Retinal pigment epithelial cell (primary cell): ENCODE measurements at regions not wholly inside any gene's neighbourhood (a gene's known extent, or its start where the extent isn't known, plus 50 kb on each side); places are given as distances from the start of the nearest gene placed in this dataset.

Experiments
- DNase-seq: peaks from one replicate; pipeline ENCODE4 v3.0.0-alpha.2; 2010; ENCODE audit warnings: low read depth
- H3K4me3 ChIP-seq: 2 replicates; pipeline ENCODE4 v1.5.1; 2011; ENCODE audit warnings: mild to moderate bottlenecking, low read length, control low read depth, moderate library complexity
- CTCF ChIP-seq: conservative IDR thresholded peaks from 2 replicates; pipeline ENCODE4 v1.5.1; 2011; ENCODE audit warnings: low read depth, low read length, control low read depth, inconsistent platforms

- TF ChIP-seq CTCF = no peak
- no peak for DNase-seq
- no peak overlapping the region for H3K4me3 ChIP-seq
Measured at GRCh38 chr20:21002486-21002885, 103.7 kb downstream of the LINC00237 start.

GRCh38 chr20:20993372-20993771, 112.8 kb downstream of the LINC00237 start:
- no peak overlapping the region for H3K4me3 ChIP-seq
- no peak for TF ChIP-seq CTCF
- no peak for DNase-seq

- no peak overlapping the region for H3K4me3 ChIP-seq
- DNase-seq = no peak
- TF ChIP-seq CTCF = no peak
Measured at GRCh38 chr20:20992686-20993360, 113.3 kb downstream of the LINC00237 start.

- H3K4me3 ChIP-seq = no peak overlapping the region
- no peak for TF ChIP-seq CTCF
- no peak for DNase-seq
Measured at GRCh38 chr20:20992277-20992676, 113.9 kb downstream of the LINC00237 start.

GRCh38 chr20:20989081-20989480, 117.1 kb downstream of the LINC00237 start:
- no peak for DNase-seq
- no peak overlapping the region for H3K4me3 ChIP-seq
- no peak for TF ChIP-seq CTCF

GRCh38 chr20:20979934-20980333, 126.2 kb downstream of the LINC00237 start:
- TF ChIP-seq CTCF = no peak

GRCh38 chr20:20977786-20978185, 128.4 kb downstream of the LINC00237 start:
- no peak overlapping the region for H3K4me3 ChIP-seq
- no peak for DNase-seq
- TF ChIP-seq CTCF = no peak

More at GRCh38 chr20:20979934-20980333, 126.2 kb downstream of the LINC00237 start:
- DNase-seq = no peak
- H3K4me3 ChIP-seq = no peak overlapping the region
